Stomach (tissue), 8 donors: ENCODE measurements at regions not wholly inside any gene's neighbourhood (a gene's known extent, or its start where the extent isn't known, plus 50 kb on each side); places are given as distances from the start of the nearest gene placed in this dataset.

Experiments used
- DNase-seq, 2 donors: peaks; one replicate each; pipeline versions ENCODE4 v3.0.0 to v3.0.0-alpha.2; 2013 to 2019
- H3K27ac ChIP-seq, 5 donors: fragments of 200-600 bp in 4 of 5; sonication (generic) in 4 of 5; one replicate each; pipeline ENCODE4 v1.5.1; 2013 to 2019; ENCODE audit warnings: mild to moderate bottlenecking in 1 of 5, moderate library complexity in 1 of 5
- H3K27me3 ChIP-seq, 3 donors: fragments of 200-600 bp; sonication (generic); one replicate each; pipeline ENCODE4 v1.5.1; 2017 to 2019; ENCODE audit warnings: mixed run types in 1 of 3
- H3K36me3 ChIP-seq, 4 donors: fragments of 200-600 bp; sonication (generic); 1 replicate in 3 of 4; 2 replicates in 1 of 4; pipeline ENCODE4 v1.5.1; 2016 to 2019
- H3K4me1 ChIP-seq, 4 donors: fragments of 200-600 bp; sonication (generic); one replicate each; pipeline ENCODE4 v1.5.1; 2016 to 2019
- H3K4me3 ChIP-seq, 4 donors: fragments of 200-600 bp; sonication (generic) in 3 of 4; one replicate each; pipeline ENCODE4 v1.5.1; 2016 to 2019; ENCODE audit warnings: mild to moderate bottlenecking in 1 of 4
- H3K9me3 ChIP-seq, 4 donors: fragments of 200-600 bp; sonication (generic); one replicate each; pipeline ENCODE4 v1.5.1; 2016 to 2019
- CTCF ChIP-seq, 7 experiments: fragments of 450-650 bp in 4 of 7; fragments of 200-600 bp in 3 of 7; sonication (generic) in 3 of 7; IDR thresholded peaks; one replicate each; pipeline ENCODE4 v1.5.1; 2016 to 2019; ENCODE audit warnings: antibody characterized with exemption in 7 of 7, control low read depth in 2 of 7, mild to moderate bottlenecking in 1 of 7
- EP300 ChIP-seq: sonication (generic); formaldehyde crosslinking; IDR thresholded peaks from one replicate; pipeline ENCODE4 v1.6.1; 2017; ENCODE audit warnings: antibody characterized with exemption
- POLR2A ChIP-seq, 4 donors: fragments of 450-650 bp; IDR thresholded peaks; one replicate each; pipeline ENCODE4 v1.6.1; 2016; ENCODE audit warnings: antibody characterized with exemption in 4 of 4, control low read depth in 2 of 4, mild to moderate bottlenecking in 1 of 4, moderate library complexity in 1 of 4
- POLR2AphosphoS5 ChIP-seq, 3 donors: sonication (generic); formaldehyde crosslinking; IDR thresholded peaks; one replicate each; pipeline ENCODE4 v1.6.1; 2016; ENCODE audit warnings: antibody characterized with exemption in 3 of 3
- WGBS, 5 donors: extraction: QIAGEN DNeasy Blood & Tissue Kit in 3 of 5; methylation state at CpG; one replicate each; pipeline versions ENCODE4 v1.1.5 to v1.1.7; 2013 to 2018; 5-methylcytosine and 5-hydroxymethylcytosine counted together
- intact Hi-C: fragments of 100-400 bp; cut with DNase I; formaldehyde crosslinking; loops from one replicate; pipeline ENCODE4 v1.15.1; 2023; ENCODE audit warnings: low total_unique reads
- donor health status: healthy with polysubstance abuse.
- donor health status: Bipolar disorder and iron deficiency.
- donor health status: healthy.

- no peak overlapping the region for H3K27ac ChIP-seq
- peaks cover 0 to 5% (median 0%) of the 10 kb centered on the region in 4 donors for H3K9me3 ChIP-seq
- no peaks in the 10 kb centered on the region for H3K4me1 ChIP-seq
- no peak overlapping the region for H3K4me3 ChIP-seq
- H3K36me3 ChIP-seq, result no peaks in the 10 kb centered on the region
- intact Hi-C loops, result no loop called here
- no peaks in the 10 kb centered on the region for H3K27me3 ChIP-seq
- DNase-seq, result no peak
- TF ChIP-seq EP300, result no peak
- no peak for TF ChIP-seq POLR2A (IDR thresholded peaks at IDR 0.05)
- no peak for TF ChIP-seq CTCF (IDR thresholded peaks at IDR 0.05)
- TF ChIP-seq POLR2AphosphoS5 (IDR thresholded peaks at IDR 0.05), result no peak
- WGBS, 5 donors, result 86 to 96% (median 95%) methylated on average over 3 of the region's 3 CpGs
Measured at GRCh38 chr3:110783541-110783940, 288.1 kb upstream of the NECTIN3 start.

GRCh38 chr3:110788794-110789193 lies 282.8 kb upstream of the NECTIN3 start:
- H3K36me3 ChIP-seq, result no peaks in the 10 kb centered on the region
- 65 to 80% (median 78%) methylated on average over 1 of the region's 1 CpG for WGBS, 5 donors
- H3K4me1 ChIP-seq, result no peaks in the 10 kb centered on the region
- peaks cover 0 to 5% (median 0%) of the 10 kb centered on the region in 4 donors for H3K9me3 ChIP-seq
- H3K4me3 ChIP-seq, result no peak overlapping the region
- H3K27ac ChIP-seq, result no peak overlapping the region
- intact Hi-C loops, result no loop called here
- no peaks in the 10 kb centered on the region for H3K27me3 ChIP-seq
- DNase-seq, result no peak
- no peak for TF ChIP-seq EP300
- no peak for TF ChIP-seq POLR2AphosphoS5 (IDR thresholded peaks at IDR 0.05)
- no peak for TF ChIP-seq POLR2A (IDR thresholded peaks at IDR 0.05)
- TF ChIP-seq CTCF (IDR thresholded peaks at IDR 0.05), result no peak

GRCh38 chr3:110789315-110789714 lies 282.3 kb upstream of the NECTIN3 start:
- 88 to 95% (median 93%) methylated on average over 2 of the region's 2 CpGs for WGBS, 5 donors
- H3K4me3 ChIP-seq, result no peak overlapping the region
- intact Hi-C loops, result no loop called here
- H3K9me3 ChIP-seq, result peaks cover 0 to 5% (median 0%) of the 10 kb centered on the region in 4 donors
- no peak for DNase-seq
- H3K36me3 ChIP-seq, result no peaks in the 10 kb centered on the region
- no peaks in the 10 kb centered on the region for H3K4me1 ChIP-seq
- TF ChIP-seq POLR2AphosphoS5 (IDR thresholded peaks at IDR 0.05), result no peak
- no peak for TF ChIP-seq POLR2A (IDR thresholded peaks at IDR 0.05)
- TF ChIP-seq CTCF (IDR thresholded peaks at IDR 0.05), result no peak
- TF ChIP-seq EP300, result no peak
- H3K27ac ChIP-seq, result no peak overlapping the region
- no peaks in the 10 kb centered on the region for H3K27me3 ChIP-seq

GRCh38 chr3:110790631-110791030 lies 281.0 kb upstream of the NECTIN3 start:
- intact Hi-C loops, result no loop called here

More at GRCh38 chr3:110790631-110791030, 281.0 kb upstream of the NECTIN3 start:
- H3K4me1 ChIP-seq, result no peaks in the 10 kb centered on the region
- DNase-seq, result no peak
- no peak for TF ChIP-seq CTCF (IDR thresholded peaks at IDR 0.05)
- TF ChIP-seq POLR2A (IDR thresholded peaks at IDR 0.05), result no peak
- TF ChIP-seq POLR2AphosphoS5 (IDR thresholded peaks at IDR 0.05), result no peak
- TF ChIP-seq EP300, result no peak
- no peaks in the 10 kb centered on the region for H3K36me3 ChIP-seq
- WGBS, 5 donors, result 89 to 96% (median 94%) methylated on average over 2 of the region's 2 CpGs
- H3K27ac ChIP-seq, result no peak overlapping the region
- H3K9me3 ChIP-seq, result peaks cover 0 to 5% (median 0%) of the 10 kb centered on the region in 4 donors
- H3K27me3 ChIP-seq, result no peaks in the 10 kb centered on the region
- H3K4me3 ChIP-seq, result no peak overlapping the region
